Activated effector memory CD4-positive, alpha-beta T cell treated with Interleukin-2 at 50 U/mL for 16 hours (primary cell): ENCODE measurements at regions not wholly inside any gene's neighbourhood (a gene's known extent, or its start where the extent isn't known, plus 50 kb on each side); places are given as distances from the start of the nearest gene placed in this dataset.
"Not testable (repeated sequence)": the region's sequence is repeated elsewhere in the genome, so short reads cannot be mapped to it uniquely, and the experiment has no call there.

Experiments
- DNase-seq: peaks from one replicate; pipeline ENCODE4 v3.0.0-alpha.2; 2020

DNA sequence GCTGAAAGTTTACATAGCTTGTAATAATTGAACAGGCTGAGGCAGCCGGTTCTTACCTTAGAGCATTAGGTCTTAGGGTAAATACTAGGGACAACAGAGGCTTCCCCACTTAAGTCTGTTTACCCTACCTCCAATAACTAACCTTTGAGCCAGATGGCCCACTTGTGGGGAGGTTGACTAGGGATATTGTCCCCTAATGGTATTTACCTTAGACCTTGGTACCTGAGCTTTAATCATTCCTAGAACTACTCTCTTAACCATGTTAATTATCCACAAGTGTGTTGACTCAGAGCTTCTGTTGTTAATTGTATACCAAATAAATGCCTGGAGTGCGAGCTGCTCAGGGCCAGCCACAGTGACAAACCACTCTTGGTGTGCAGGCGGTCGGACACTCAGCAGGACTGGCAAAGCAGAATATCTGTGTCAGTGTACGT lies 299.2 kb downstream of the TRIML1 start:
- not testable (repeated sequence) for DNase-seq

DNA sequence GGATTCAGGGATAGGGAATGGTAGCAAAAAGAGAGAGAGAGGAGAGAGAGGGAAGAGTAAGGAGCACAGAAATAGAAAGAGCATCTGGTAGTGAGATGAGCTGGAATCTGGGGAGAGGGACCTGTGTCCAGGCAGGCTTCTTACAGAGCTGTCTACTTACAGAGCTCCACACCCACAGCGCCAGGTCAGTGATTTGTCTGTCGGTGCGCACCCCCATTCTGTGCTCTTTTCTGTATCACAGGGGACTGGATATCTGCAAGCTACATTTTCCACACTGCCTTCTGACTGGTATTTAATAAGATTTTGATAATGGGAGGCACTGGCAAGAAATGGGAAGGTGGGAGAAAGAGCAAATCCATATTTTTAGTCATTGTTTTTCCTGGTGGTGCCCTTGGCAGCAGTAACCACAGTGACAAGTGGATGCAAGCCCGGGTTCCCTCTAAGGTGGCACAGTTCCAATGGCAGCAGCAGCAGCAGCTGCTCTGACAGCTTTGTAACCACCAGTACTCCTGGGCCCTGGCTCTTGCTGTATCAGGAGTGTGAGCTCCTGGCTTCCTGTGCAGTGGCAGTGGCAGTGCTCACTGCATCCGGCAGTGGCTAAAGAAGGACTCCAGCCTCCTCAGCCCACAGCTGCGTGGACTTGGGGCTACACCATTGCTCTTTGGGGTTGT lies 300.5 kb downstream of the TRIML1 start:
- DNase-seq = no peak

DNA sequence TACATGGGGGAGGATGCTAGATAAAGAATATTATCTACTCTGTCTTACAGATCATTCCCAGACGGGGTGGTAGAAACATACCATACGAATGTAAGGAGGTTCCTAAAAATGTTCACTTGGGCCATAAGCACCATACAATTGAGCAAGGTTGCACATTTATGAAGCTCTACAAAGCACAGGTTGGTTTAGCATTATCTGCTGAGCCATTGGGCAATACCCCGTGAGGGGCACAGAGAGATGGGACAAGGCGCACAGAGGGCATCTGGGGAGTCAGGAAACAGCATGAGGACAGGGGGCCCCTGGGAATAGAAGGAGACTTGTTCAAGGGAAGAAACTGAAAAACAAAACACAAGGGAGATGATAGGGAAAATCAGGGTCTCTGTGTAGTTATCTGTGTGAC lies 305.3 kb downstream of the TRIML1 start:
- DNase-seq = no peak

DNA sequence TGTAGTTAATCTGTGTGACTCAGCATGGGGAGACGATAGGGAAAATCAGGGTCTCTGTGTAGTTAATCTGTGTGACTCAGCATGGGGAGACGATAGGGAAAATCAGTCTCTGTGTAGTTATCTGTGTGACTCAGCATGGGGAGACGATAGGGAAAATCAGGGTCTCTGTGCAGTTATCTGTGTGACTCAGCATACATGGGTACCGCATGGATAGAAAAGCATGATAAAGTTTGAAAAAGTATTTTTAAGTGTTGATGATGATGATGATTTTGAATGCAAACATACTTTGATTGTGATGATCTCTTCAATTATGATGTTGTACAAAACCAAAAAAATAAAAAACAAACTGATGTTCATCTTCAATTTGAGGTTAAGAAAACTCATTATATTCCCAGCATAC lies 309.8 kb downstream of the TRIML1 start:
- DNase-seq = not testable (repeated sequence)

DNA sequence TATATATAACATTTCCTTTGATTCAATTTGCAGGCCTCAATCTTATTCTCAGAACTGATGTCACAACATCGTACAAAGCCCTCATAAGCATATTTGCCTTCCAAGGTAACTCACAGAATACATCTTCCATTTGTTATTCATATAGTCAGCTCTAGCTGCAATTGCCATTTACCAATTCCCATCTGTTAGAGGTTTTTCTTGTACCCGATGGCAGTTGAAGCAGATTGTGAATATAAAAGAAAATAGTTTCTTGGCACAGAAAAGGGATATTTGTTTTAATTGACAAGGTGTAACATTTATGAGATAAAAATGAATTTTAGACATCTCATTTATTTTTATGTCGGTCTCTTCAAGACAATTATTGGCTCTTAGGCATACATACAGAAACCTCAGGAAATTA lies 311.3 kb downstream of the TRIML1 start:
- no peak for DNase-seq

DNA sequence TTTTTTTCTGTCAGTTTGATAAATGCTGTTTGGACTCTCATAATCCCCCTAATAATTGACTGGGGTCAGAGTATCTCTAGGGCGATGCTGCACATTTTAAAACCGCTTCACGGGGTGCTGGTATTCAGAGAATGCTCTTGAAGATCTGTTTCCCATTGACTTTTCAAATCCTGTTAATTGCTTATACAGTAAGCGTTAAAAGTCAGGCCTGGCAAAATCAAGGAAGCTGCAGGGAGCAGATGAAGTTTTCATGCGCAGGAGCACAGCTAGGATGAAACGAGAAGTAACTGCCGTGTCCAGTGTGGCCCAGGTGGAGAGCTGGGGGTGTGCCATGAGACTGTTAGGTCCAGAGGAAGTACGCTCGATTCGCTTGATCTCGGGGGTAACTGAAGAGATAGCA lies 312.9 kb downstream of the TRIML1 start:
- DNase-seq = no peak

DNA sequence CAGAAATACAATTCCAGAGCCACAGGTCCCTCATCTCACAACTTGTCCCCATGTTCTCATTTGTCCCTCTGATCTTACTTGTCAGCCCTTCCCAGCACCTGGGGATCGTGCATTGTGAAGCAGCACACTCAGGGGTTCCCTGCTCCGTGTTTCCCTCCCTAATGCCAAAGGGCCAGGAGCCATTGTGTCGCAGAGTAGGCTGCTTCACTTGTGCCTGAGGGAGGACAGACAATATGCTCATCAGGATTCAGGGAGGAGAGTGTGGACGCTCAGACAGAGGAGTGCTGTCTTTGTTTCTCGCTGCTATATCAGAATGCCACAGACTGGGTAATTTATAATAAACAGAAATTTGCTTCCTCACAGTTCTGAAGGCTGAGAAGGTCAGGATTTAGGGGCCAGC lies 315.3 kb downstream of the TRIML1 start:
- DNase-seq = no peak

DNA sequence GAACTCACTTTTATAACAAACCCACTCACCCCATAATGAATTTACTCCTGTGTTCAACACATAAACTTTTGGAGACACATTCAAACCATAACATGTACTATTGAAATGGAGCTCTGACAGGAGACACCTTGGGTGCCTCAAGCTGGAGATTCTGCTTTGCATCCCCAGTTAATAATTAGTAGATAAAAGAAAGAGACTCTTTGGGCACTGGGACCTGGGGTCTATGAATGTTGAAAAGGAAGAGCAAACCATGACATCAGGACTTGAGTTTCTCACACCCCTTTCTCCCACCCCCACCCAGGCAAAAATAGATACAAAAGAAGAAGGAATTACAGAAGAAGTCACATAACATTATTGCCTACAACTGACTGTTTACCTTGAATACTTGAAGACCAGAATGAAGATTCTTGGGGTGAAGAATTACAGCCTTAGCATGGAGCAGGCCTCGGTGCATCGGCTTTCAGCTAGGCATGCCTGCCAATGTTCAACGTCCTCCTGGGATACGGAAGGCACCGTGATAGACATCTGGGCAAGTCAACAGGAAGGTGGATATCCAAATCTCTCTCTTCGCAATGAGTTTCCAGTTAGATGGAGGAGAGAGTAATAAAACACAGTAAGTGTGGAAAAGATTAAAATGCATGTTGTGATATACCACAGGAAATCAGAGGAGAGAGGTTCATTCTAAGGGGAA lies 316.0 kb downstream of the TRIML1 start:
- no peak for DNase-seq

DNA sequence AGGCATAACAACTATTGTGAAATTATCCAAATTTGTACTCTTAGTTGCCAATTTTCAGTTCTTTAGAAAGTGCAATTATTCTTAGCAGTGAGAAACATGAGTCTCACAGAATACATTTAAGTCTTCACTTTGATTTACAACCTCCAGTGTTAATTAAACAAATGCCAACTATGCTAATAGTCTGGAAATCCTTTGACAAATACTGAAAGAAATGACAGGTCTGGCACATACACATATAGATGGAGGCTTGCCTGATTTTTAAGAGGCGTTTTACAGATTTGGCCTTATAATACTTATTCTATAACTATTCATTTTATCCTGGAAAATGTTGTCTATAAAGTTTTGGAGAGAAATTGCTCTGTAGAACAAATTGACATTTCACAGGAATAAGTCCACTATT lies 320.1 kb downstream of the TRIML1 start:
- no peak for DNase-seq

DNA sequence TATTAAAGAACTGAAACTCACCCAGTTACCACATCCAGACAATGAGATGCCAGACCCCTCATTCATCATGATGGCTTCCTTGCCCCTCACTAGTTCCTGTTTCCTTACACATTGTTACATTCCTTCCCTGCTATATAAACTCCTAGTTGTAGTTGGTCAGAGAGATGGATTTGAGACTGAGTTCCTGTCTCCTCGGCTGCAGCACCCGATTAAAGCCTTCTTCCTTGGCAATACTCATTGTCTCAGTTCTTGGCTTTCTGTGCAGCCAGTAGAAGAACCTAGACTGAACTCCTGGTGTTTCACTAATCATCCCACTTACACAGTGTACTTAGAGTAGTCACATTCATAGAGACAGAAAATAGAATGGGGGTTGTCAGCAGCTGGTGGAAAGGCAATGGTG lies 324.7 kb downstream of the TRIML1 start:
- DNase-seq = no peak

DNA sequence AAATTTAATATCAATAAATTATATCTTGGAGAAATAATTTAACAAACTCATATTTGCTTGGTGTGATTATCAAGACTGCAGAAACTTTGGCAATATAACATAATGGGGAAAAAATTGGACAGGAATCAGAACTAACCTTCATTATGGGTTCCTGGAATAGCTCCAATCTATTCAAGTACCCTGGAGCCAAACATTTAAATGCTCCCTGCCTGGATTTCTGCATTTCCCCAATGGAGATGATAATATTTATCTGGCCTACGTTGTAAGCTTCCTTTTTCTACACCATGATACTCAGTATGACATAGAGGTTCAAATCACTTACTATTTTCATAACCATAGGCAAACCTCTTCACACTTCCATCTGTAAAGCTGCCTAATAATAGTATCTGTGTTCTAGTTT lies 326.8 kb downstream of the TRIML1 start:
- DNase-seq = no peak

DNA sequence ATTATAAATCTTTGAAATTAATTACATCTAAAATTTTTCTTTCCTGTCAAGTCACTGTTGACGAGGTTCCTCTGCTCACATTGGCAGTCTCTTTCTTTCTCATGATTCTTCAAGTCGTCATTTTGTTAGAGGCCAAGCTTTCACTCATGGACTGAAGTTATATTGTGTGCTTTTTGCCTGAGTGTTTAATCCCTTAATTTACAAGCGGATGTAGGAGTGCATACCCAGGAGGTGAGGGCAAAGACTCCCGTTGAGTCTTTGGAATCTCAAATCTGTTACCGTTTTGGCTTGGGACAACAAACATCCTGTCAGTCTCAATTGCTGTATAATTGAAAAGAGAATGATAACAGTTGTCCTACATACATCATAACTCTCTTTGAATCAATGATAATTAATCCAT lies 345.0 kb downstream of the TRIML1 start:
- no peak for DNase-seq

DNA sequence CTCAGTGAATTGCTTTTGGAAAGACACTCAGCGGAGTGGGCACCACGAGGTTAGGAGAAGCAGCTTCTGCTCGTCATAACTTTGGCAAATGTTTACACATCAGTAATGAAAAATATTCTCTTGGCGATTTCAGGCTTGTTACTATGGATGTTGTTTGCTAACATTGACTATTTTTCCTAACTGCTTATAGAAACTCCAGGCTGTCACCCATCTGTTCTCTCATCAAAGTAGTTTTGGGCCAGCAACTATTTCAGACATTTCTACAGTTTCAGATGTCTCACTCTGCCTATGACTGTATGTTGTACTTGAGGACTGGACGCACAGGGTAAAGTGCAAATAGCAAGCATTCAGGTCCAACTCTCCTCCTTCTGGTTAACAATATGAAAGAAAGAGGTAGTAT lies 346.7 kb downstream of the TRIML1 start:
- no peak for DNase-seq

DNA sequence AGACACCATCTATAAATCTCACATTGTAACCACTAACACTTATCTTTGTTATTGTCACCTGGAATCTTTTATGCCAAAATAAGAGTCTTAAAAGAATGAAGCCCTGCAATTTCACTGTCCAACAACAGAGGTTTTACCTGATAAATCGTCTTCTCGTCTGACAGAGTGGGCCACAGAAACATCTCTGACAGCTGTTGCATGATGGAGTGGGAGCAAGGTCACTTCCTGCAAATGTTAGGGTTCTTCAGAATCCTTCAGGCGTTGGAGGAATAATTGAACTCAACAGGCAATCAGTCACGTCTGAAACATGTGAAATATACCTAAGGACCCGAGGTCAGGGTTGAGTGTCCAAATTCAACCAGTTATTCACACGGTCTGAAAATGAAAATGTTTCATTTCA lies 353.6 kb downstream of the TRIML1 start:
- no peak for DNase-seq

DNA sequence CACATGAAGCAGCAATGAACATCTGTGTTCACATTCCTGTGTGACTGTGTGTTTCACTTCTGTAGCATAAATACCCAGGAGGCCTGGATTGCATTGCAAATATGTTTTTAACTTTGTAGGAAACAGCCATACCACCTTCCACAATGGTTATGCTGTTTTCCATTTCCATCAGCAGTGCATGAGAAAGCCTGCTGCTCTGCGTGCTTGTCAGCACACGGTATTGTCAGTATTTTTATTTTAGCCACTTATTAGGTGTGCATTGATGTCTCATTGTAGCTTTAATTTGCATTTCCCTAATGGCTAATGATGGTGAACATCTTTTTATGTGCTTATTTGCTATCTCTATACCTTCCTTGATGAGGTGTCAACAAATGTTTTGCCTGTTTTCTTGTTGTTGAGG lies 355.9 kb downstream of the TRIML1 start:
- DNase-seq = no peak

DNA sequence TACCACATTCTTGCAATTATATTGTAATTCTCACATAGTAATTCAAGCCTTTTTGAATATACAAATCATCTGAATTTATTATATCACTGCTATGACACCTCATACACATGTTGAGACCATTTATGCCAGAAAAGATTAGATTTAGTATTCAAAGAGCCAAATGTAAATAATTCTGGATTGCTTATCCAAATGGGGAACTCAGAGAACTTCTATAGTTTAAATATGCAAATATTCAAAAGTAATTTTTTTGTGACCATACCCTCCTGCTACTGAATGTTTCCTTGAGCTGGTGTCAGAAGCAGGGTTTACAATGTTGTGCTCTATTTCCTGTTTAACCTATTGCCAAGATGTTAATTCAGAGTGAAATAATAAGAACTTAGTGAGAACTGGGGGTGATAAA lies 372.2 kb downstream of the TRIML1 start:
- DNase-seq = no peak

DNA sequence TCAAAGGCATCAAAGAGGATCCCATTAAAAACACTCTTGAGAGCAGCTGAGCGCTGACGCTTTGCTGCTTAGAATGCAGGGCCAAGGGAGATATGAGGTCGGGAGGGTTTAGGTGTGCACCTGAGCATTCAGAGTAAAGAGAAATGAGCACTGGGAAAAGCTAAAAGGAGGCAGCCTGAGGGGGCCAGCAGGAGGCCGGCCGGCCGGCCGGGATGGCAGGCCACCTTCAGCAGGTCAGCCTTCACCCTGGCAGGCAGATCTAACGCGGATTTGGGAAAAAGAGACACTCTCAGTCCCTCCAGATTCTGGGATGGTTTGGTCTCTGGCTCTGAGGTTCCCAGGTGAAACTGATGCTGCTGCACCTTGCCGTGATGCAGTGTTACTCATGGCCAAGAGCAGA lies 393.5 kb downstream of the TRIML1 start:
- no peak for DNase-seq

DNA sequence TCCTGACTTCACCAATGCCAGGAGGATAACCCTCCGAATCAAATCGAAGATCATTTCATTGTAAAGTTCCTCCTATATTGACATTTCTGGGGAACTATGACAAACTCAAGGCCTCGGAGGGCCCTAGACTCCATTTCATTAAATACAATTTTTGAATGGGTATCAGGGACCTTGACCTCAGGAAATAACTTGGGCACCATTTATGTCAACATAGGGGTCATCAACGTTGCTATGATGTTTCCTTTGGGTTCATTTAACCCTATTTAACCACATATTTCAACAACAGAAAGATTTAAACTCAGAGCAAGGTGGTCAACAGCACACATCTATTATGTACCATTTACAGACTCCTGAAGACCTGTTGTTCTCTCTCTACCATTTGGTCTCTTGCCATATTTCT lies 395.1 kb downstream of the TRIML1 start:
- DNase-seq = no peak

DNA sequence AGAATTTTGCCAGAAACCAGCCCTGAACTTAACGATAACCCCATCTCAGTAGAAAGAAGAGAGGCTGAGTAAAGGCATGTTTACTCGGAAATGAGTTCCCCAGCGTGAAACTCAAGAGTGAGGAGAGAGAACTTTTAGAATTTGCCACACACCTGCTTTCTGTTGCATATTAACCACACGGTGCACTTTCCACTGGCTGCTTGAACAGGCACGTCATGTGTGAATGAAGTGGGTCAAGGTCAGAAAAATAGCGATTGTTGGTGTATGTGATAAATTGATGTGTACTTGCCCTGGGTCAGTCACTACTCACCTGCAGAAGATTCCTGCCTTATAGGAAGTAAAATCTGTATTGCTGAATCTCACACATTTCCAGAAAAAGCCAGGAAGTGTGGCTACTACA lies 395.7 kb downstream of the TRIML1 start:
- DNase-seq = no peak

DNA sequence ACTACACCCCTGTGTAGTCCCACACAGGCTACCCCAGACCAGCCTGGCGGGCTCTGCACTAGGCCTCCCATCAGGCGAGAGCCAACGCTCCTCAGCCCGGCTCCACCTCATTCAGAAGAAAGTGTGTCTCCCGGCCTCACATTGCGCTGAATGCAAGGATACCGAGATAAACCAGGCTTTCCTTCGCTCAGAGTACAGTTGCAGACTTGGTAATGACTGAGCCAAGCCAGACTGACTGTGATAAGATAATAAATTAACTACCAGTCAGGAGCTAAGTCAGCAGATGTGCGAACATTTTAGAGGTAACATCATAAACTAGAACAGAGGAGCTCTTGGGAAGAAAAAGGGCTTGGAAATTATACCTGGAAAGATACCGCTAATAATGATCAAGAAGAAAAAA lies 397.6 kb downstream of the TRIML1 start:
- no peak for DNase-seq

DNA sequence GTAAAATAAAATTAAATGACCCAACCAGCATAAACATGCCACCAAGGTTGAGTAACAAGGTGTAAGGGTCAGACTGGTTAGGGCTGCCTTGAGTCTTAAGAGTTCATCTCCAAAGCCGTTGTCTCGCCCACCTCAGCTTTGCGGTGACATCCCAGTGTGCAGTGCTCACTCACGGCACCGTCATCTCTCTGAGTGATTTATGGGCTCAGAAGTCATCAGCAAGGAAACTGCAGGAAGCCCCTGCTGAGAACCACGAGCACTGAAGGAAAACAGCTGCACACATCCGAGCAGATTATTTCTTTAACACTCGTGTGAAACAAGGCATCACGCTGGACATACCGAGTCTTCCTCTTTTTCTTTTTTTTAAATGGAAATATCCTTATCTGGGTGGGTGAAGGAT lies 411.1 kb downstream of the TRIML1 start:
- no peak for DNase-seq

DNA sequence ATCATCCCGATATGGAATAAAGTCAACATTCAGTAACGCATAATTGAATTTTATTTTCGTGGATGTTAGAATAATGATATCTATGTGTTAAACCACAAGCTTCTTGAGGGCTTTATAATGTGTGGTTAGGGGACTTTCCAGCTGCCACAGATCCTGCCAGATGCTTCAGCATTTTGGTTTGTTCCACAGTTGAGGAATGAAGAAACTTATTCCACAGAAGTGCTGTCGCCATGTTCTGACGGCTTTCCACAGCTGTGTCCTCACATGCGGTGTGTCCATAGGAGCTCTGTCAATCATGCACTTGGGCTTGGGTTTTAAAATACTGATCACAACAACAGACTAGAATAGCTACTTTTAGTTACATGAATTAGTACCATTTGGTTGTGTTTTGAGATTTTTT lies 411.9 kb downstream of the TRIML1 start:
- DNase-seq = no peak

DNA sequence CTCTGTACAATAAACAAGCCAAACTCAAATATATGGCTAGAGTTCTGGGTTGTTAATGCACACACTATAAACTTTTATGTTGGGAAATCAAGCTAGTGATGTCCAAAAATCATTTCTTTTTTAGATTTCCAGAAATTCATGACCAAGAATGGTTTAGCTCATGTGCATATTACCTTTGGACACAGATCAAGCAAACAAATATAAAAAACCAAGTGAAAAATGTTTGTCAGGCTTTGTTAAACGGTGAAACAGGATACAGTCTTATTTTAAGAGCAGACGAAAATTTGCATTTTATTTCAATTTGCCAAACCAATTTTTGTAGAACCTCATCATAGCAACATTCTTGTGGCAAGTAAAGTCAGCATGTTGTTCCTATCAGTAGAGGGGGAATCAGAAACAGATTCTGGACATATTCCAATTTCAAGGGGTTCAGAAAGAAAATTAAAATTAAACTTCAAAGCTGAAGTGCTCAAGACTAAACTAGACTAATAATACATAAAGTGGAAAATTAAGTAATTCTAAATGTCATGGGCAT lies 413.6 kb downstream of the TRIML1 start:
- DNase-seq = no peak

DNA sequence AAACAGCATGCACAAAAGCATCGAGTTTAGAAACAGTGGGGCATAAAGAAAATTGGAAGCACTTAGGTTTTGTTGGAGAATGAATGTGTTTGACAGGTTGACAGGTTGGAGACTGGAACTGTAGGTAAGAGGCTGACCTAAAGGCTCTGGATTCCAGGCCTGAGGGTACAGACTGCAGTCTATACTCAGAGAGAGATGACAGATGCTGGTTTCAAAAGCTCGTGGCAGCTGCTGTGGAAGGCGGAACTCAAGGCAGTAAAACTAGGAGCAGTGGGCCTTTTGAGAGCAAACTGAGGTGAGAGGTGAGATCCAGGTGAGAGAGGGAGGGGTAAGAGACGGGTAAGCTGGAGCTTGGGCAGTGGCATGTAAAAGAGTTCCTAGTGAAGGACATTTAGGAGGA lies 415.2 kb downstream of the TRIML1 start:
- no peak for DNase-seq

DNA sequence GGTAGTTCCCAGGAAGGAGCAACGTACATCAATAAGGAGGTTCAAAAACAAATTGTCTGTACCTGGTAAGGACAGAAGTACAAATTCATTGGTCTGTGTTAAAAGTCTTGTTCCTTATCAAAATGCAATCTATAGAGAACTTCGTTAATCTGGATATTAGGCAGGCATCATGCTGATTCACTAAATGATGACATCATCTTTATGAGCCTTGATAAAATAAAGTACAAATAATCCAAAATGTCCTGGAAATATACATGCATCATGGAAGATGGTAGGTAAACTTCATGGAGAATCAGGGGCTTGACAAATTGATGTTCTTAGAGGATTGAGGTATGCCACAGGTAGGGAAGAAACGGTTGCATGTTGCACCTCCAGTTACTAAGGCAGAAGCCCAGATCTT lies 433.9 kb downstream of the TRIML1 start:
- DNase-seq = no peak
